SK-N-SH treated with all-trans-retinoic acid at 6 μM for 48 hours (cell line): ENCODE measurements at regions not wholly inside any gene's neighbourhood (a gene's known extent, or its start where the extent isn't known, plus 50 kb on each side); places are given as distances from the start of the nearest gene placed in this dataset.

Experiments used
- ATAC-seq: fragments of 200-7000 bp; cut with Tn5 transposase; 3 replicates; pipeline ENCODE4 v1.9.1; 2020; ENCODE audit warnings: mild to moderate bottlenecking, moderate library complexity
- ARNTL ChIP-seq: fragments of 450-650 bp; formaldehyde crosslinking; IDR thresholded peaks from 2 replicates; pipeline ENCODE4 v1.5.0; 2020; ENCODE audit warnings: low read depth, mild to moderate bottlenecking, moderate library complexity, borderline replicate concordance
- BACH2 ChIP-seq: fragments of 250-450 bp; sonication (Bioruptor Pico); IDR thresholded peaks from 2 replicates; pipeline ENCODE4 v1.9.0; 2021; ENCODE audit warnings: mild to moderate bottlenecking, borderline replicate concordance
- CREB5 ChIP-seq: fragments of 250-450 bp; sonication (Bioruptor Pico); IDR thresholded peaks from 2 replicates; pipeline ENCODE4 v1.5.1; 2020; ENCODE audit warnings: low read depth, mild to moderate bottlenecking, moderate library complexity
- ESRRG ChIP-seq: fragments of 250-450 bp; sonication (Bioruptor Pico); IDR thresholded peaks from 2 replicates; pipeline ENCODE4 v1.6.1; 2021; ENCODE audit warnings: mild to moderate bottlenecking
- OSR1 ChIP-seq: fragments of 250-450 bp; sonication (Bioruptor Pico); IDR thresholded peaks from 2 replicates; pipeline ENCODE4 v1.8.0; 2022; ENCODE audit warnings: moderate library complexity, mild to moderate bottlenecking, inconsistent platforms
- POU6F1 ChIP-seq: fragments of 250-450 bp; sonication (Bioruptor Pico); IDR thresholded peaks from 2 replicates; pipeline ENCODE4 v1.8.0; 2021; ENCODE audit warnings: low read depth, mild to moderate bottlenecking, moderate library complexity, borderline replicate concordance
- PPARA ChIP-seq: fragments of 250-450 bp; sonication (Bioruptor Pico); IDR thresholded peaks from 2 replicates; pipeline ENCODE4 v1.5.0; 2020; ENCODE audit warnings: mild to moderate bottlenecking, borderline replicate concordance
- RARB ChIP-seq: fragments of 250-450 bp; sonication (Bioruptor Pico); IDR thresholded peaks from 2 replicates; pipeline ENCODE4 v1.8.0; 2021; ENCODE audit warnings: mild to moderate bottlenecking, moderate library complexity
- SNAI2 ChIP-seq: fragments of 250-450 bp; sonication (Bioruptor Pico); IDR thresholded peaks from 2 replicates; pipeline ENCODE4 v1.5.0; 2020; ENCODE audit warnings: mild to moderate bottlenecking, moderate library complexity
- TCF4 ChIP-seq: fragments of 250-450 bp; sonication (Bioruptor Pico); IDR thresholded peaks from 2 replicates; pipeline ENCODE4 v1.8.0; 2021; ENCODE audit warnings: mild to moderate bottlenecking, moderate library complexity, borderline replicate concordance
- TOX ChIP-seq: fragments of 250-450 bp; sonication (Bioruptor Pico); IDR thresholded peaks from 2 replicates; pipeline ENCODE4 v1.8.0; 2021; ENCODE audit warnings: mild to moderate bottlenecking, moderate library complexity, borderline replicate concordance
- ZC3H10 ChIP-seq: fragments of 250-450 bp; sonication (Bioruptor Pico); IDR thresholded peaks from 2 replicates; pipeline ENCODE4 v1.5.1; 2021; ENCODE audit warnings: mild to moderate bottlenecking, moderate library complexity
- ZNF8 ChIP-seq: fragments of 450-650 bp; formaldehyde crosslinking; IDR thresholded peaks from 2 replicates; pipeline ENCODE4 v1.5.0; 2020; ENCODE audit warnings: mild to moderate bottlenecking, moderate library complexity
- TF ChIP-seq, protein P1 (sequence below): fragments of 250-450 bp; sonication (Bioruptor Pico); IDR thresholded peaks from 2 replicates; pipeline ENCODE4 v1.5.1; 2021; ENCODE audit warnings: mild to moderate bottlenecking, moderate library complexity
- TF ChIP-seq, protein P2 (sequence below): fragments of 250-450 bp; sonication (Bioruptor Pico); IDR thresholded peaks from 2 replicates; pipeline ENCODE4 v1.8.0; 2020; ENCODE audit warnings: mild to moderate bottlenecking, moderate library complexity, borderline replicate concordance
- TF ChIP-seq, protein P3 (sequence below): fragments of 250-450 bp; sonication (Bioruptor Pico); IDR thresholded peaks from 2 replicates; pipeline ENCODE4 v1.5.0; 2020; ENCODE audit warnings: mild to moderate bottlenecking, moderate library complexity

DNA sequence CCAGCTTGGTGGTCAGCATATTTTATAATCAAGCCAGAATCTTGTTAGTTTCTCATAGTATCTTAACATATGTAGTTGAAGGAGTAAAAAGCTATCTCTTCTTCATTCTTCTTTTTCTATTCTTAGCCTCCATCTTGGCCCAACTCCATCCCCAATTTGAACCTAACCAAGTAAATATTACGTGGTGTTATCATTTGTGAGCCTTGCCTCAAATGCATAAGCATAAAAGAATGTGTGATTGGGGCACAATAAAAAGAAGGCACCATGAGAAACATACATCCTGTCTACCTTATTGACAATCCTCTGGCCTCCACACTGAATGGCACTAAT is 181.4 kb upstream of the BMP4 start (continued):
- TF ChIP-seq BACH2 (CRISPR knock-in tag) (no peak), ARNTL (CRISPR knock-in tag) (no peak), ZNF8 (no peak), OSR1 (CRISPR knock-in tag) (no peak), POU6F1 (no peak), ESRRG (CRISPR knock-in tag) (no peak)
- TF ChIP-seq, protein P1, sequence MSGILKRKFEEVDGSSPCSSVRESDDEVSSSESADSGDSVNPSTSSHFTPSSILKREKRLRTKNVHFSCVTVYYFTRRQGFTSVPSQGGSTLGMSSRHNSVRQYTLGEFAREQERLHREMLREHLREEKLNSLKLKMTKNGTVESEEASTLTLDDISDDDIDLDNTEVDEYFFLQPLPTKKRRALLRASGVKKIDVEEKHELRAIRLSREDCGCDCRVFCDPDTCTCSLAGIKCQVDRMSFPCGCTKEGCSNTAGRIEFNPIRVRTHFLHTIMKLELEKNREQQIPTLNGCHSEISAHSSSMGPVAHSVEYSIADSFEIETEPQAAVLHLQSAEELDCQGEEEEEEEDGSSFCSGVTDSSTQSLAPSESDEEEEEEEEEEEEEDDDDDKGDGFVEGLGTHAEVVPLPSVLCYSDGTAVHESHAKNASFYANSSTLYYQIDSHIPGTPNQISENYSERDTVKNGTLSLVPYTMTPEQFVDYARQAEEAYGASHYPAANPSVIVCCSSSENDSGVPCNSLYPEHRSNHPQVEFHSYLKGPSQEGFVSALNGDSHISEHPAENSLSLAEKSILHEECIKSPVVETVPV (CRISPR knock-in tag), result no peak

GRCh38 chr14:54138354-54139038 is 181.9 kb upstream of the BMP4 start:
- TF ChIP-seq TOX (CRISPR knock-in tag), result no peak
- TF ChIP-seq SNAI2 (CRISPR knock-in tag), result no peak
- no peak for TF ChIP-seq BACH2 (CRISPR knock-in tag)
- TF ChIP-seq CREB5 (CRISPR knock-in tag), result no peak
- TF ChIP-seq ARNTL (CRISPR knock-in tag), result no peak
- TF ChIP-seq ESRRG (CRISPR knock-in tag), result no peak
- TF ChIP-seq, protein P1 (CRISPR knock-in tag), result no peak
- TF ChIP-seq POU6F1, result no peak
- TF ChIP-seq, protein P2, sequence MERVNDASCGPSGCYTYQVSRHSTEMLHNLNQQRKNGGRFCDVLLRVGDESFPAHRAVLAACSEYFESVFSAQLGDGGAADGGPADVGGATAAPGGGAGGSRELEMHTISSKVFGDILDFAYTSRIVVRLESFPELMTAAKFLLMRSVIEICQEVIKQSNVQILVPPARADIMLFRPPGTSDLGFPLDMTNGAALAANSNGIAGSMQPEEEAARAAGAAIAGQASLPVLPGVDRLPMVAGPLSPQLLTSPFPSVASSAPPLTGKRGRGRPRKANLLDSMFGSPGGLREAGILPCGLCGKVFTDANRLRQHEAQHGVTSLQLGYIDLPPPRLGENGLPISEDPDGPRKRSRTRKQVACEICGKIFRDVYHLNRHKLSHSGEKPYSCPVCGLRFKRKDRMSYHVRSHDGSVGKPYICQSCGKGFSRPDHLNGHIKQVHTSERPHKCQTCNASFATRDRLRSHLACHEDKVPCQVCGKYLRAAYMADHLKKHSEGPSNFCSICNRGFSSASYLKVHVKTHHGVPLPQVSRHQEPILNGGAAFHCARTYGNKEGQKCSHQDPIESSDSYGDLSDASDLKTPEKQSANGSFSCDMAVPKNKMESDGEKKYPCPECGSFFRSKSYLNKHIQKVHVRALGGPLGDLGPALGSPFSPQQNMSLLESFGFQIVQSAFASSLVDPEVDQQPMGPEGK (CRISPR knock-in tag), result no peak
- TF ChIP-seq ZC3H10 (CRISPR knock-in tag), result no peak
- TF ChIP-seq TCF4, result no peak
- no peak for TF ChIP-seq OSR1 (CRISPR knock-in tag)
- TF ChIP-seq, protein P3, sequence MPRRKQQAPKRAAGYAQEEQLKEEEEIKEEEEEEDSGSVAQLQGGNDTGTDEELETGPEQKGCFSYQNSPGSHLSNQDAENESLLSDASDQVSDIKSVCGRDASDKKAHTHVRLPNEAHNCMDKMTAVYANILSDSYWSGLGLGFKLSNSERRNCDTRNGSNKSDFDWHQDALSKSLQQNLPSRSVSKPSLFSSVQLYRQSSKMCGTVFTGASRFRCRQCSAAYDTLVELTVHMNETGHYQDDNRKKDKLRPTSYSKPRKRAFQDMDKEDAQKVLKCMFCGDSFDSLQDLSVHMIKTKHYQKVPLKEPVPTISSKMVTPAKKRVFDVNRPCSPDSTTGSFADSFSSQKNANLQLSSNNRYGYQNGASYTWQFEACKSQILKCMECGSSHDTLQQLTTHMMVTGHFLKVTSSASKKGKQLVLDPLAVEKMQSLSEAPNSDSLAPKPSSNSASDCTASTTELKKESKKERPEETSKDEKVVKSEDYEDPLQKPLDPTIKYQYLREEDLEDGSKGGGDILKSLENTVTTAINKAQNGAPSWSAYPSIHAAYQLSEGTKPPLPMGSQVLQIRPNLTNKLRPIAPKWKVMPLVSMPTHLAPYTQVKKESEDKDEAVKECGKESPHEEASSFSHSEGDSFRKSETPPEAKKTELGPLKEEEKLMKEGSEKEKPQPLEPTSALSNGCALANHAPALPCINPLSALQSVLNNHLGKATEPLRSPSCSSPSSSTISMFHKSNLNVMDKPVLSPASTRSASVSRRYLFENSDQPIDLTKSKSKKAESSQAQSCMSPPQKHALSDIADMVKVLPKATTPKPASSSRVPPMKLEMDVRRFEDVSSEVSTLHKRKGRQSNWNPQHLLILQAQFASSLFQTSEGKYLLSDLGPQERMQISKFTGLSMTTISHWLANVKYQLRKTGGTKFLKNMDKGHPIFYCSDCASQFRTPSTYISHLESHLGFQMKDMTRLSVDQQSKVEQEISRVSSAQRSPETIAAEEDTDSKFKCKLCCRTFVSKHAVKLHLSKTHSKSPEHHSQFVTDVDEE (CRISPR knock-in tag), result no peak
- no peak for TF ChIP-seq RARB (CRISPR knock-in tag)
- no peak for TF ChIP-seq PPARA (CRISPR knock-in tag)

More at GRCh38 chr14:54138354-54139038, 181.9 kb upstream of the BMP4 start:
- no peak for ATAC-seq
